HG02759 (cell line): ENCODE measurements at regions not wholly inside any gene's neighbourhood (a gene's known extent, or its start where the extent isn't known, plus 50 kb on each side); places are given as distances from the start of the nearest gene placed in this dataset.

Experiments used
- ATAC-seq: cut with Tn5 transposase; IDR thresholded peaks from one replicate; pipeline ENCODE4 v1.9.1; 2021; ENCODE audit warnings: mild to moderate bottlenecking, moderate library complexity; ENCODE audit not compliant: unreplicated experiment

DNA sequence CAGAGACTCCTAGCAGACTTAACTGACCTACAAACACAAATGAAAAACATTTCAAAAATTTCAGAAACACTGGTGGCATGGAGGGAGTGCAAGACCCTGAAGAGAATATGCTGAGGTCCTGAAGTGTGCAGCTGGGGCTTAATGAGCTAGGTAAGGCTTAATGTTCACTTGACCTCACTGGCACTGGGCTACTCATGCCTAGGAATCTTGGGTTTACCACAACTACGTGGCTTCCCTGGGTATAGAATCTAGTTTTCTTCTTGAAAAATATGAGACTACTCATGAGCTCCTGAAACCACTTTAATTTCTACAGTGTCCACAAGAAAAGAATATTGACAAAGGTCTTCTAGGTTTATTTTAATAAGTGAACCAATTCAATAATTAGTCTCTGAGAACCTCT is 139.8 kb downstream of the HNMT start:
- no peak for ATAC-seq

DNA sequence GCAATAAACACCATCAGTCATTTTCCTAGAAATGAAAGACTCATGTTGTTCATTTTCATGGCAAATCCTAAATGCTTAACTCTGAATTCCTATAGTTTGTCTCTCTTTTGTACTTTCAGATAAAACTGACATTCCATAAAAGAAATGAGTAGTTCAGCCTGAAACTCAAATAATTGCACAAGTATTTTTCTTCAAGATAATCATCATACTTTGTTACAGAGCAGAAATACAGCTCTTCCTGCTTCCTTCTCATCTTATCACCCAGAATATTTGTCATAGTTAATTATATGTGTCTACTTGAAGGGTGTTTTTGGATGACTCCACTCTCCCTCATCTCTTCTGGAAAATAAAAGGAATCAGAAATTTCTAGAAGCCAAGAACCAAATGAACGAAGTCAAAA is 141.1 kb downstream of the HNMT start:
- ATAC-seq: no peak

DNA sequence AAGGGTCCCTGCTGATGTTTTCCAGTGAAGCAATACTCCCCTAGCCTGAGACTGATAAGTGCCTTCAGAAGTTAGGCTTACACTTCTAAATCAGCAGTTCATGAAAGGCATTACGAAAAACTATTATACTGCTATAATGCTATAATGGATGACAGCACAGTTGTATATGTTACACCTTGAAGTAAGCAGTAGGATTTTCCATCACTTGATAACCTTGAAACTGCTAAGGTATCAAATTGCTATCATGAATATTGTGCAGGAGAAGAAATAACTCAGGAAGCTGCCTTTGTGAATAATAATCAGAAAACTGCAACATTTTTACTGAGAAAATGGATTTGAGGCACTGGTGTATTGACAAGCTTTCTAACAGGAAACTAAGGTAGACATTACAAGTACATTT is 142.3 kb downstream of the HNMT start:
- ATAC-seq: no peak

DNA sequence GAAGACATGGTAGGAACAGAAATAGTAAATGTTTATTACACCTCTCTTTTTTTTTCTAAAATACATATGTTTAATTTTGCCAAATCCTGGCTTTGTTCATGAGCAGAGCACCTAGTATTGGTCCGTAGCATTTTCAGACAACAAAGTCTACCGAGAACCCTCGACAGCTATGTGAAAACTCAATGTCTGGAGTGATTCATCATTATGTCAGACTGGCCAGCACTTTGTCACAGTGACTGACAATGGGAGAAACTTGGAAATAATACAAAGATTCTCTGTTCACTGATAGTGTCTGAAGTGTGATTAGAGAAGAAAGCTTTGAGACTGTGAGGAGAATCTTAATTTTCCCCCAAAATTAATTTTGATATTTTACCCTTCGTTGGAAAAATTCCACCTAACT is 143.0 kb downstream of the HNMT start:
- ATAC-seq: no peak

DNA sequence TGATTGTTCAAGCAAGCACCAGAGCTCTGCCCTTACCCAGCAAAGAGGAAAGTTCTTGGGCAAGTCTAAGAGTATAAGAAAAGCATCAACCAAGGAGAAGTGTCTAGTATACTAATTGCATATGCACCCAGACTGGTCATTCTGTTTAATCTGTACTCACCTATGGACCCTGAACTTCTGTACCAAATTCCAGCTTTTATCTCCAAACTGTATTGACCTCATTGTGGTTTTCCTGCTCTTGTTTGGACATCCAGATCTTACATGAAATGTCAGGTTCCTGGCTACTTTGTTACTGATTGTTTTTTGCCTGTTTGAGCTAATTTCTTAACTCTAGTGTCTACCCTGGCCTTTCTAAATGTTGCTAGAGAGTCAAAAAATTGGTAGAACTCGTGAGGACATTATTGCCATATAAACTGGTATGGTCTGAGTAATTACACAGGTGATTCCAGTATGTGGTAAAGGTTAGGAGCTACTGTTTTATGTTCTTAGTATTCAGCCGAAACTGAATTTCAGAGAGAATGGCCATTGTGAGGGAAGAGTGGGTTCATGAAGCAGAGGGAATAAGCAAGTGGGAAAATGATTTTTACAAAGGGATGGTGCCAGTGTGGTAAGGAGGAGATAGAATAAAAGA is 146.3 kb downstream of the HNMT start:
- ATAC-seq: no peak

DNA sequence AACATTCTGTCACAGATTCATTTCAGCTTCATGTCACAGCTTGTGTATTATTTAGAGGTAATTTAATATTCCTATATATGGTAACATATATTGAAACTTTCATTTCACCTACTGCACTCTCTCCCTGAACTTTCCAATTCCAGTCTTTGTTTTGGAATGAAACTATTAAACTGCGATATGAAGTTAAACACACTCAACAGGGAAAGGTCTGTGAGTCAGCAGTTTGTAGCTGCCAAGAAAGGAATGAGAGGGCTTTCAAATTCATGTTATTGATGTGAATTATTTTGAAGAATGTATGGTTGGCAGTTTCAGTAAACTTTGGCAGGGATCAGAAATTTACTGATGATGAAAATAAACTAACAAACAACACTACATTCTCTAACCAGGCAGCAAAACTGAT is 148.3 kb downstream of the HNMT start:
- no peak for ATAC-seq

DNA sequence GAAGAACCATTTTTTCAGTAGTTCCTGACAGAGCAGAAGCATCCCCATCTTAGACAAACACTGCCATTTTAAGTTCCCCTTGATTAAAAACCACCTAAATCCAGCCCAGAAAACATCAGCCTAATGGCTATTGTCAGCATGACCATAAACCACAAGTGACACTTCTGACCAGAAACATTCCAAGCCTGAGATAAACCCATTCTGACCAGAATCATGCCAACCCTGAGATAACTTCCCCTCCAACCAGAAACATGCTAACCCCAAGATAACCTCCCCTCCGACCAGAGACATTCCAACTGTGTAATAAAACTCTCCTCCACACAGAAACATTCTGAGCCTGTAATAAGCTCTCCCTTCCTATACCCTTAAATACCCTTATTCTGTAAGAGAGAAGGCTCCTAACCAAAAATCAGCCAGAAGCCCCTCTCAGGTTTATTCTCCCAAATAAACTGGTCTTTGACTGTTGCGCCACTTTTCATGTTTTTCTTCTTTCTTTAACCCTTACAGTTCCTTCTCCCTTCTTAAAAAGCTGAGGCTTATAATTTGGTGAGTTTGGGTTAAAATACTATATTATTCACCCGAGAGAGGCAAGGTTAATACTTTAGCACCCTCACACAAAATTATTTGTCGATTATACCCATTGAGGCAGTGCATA is 149.7 kb downstream of the HNMT start:
- no peak for ATAC-seq

DNA sequence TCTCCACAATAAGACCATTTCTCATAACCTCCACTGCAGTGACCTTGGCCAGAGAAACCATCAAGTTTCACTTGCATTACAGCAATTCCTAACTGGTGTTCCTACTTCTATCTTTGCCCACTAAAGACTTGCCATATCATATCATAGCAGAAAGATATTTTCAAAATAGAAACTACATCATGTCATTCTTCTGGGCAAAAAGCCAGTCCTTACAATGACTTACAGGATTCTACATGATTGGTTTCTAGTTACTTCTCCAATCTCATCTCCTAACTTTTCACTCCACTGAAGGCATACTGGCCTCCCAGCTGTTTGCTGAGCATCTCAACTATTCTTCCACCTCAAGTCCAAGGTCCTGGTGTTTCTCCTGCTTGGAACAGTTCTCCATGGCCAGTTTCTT is 151.4 kb downstream of the HNMT start:
- ATAC-seq: no peak

DNA sequence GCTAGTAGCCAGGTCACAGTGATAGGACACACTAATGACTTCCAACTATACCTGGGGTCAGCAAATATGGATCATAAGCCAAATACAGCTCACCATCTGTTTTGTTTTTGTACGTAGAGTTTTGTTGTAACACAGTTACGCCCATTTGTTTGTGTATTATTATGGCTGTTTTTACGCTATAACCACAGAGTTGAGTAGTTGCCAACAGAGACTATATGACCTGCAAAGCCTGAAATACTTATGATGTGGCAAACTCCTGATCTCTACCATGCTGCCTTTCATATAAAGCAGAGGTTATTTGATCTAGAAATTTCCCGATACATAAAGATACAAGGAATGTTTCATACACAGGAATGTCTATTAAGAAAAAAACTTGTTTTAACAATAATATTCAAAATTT is 152.2 kb downstream of the HNMT start:
- no peak for ATAC-seq

DNA sequence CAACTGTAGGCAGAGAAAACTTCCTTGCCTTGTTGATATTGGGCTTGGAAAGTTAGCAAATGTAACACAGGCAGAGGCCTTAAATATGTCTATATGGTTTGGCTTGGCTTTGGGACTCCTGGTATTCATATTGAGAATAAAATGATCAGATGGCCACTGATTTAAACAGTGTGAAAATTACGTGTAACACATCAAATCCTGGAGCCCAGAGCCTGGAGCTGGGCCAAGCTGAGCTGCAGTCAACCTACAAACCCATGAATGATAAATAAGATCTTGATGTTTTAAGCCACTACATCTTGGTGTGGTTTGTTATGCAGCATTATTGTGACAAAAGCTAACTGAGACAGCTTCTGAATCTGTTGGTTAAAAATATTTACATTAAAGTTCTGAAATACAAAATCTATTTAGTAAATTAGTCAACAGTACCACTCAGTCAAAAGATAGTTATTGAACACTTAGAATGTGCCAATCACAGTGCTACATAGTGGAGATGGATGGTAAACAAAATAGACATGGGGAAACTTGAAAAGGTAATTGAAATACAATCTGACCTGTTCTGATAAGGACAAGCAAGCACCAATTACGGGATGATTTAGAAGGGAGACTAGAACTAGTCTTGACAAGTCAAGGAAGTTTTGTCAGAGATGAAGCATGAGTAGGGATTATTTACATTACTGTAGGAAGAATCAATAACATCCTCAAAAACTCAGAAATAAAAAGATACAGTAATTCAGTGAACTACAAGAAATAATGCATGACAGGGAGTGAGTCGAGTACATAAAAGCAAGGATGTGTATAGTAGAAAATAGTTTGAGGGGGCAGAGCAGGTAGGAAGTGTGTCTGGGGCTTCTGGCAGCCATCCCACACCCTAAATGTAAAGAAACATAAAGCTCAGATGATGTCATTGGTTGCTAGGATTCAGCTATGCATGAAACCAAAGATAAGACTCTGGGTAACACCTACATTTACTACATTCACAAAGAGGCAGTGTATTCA is 157.7 kb downstream of the HNMT start:
- ATAC-seq: no peak

DNA sequence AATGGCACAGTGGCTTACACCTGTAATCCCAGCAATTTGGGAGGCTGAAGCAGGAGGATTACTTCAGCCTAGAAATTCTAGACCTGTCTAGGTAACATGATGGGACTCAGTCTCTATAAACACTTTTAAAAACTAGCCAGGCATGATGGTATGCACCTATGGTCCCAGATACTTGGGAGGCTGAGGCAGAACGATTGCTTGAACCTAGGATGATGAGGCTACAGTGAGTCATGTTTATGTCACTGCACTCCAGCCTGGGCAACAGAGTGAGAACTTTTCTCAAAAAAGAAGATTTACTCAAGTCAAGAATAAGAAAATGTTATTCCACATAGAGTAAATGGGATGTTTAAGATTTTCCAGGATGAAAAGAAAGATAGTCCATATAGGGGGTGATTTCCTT is 158.6 kb downstream of the HNMT start:
- ATAC-seq: no peak

DNA sequence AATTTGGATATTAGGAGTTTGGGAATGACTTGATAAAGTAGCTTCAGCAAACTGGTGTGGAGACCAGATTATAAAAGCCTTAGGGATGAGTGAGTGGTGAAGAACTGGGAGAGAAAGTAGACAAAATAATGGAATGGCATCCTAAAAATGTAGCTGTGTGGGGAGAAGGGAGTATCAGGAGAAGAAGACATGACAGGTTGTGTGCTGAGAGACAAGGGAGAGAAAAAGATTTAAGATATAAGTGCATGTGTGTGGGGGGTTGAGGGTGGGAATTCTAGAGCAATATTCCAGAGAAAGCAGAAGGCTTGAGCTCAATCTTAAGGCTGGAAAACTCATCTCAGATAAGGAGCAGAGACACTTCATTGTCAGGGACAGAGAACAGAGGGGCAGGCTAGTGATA is 159.5 kb downstream of the HNMT start:
- no peak for ATAC-seq

DNA sequence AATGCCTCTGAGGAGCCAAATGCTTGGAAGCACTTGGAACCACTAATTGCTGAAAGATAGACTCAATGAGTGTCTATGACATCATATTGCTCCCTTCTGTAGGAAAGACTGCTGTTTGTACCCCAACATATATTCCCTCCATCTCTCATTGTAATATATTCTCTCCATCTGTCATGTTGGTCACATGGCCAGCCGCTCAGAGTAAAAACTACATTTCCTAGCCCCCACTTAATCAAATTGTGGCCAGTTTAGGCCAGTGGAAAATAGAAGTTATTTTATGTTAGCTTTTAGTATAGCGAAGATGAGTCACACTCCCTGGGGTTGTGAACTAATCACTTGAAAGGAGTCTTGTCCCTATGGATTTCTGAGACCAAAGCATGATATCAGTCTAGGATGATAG is 160.2 kb downstream of the HNMT start:
- no peak for ATAC-seq

DNA sequence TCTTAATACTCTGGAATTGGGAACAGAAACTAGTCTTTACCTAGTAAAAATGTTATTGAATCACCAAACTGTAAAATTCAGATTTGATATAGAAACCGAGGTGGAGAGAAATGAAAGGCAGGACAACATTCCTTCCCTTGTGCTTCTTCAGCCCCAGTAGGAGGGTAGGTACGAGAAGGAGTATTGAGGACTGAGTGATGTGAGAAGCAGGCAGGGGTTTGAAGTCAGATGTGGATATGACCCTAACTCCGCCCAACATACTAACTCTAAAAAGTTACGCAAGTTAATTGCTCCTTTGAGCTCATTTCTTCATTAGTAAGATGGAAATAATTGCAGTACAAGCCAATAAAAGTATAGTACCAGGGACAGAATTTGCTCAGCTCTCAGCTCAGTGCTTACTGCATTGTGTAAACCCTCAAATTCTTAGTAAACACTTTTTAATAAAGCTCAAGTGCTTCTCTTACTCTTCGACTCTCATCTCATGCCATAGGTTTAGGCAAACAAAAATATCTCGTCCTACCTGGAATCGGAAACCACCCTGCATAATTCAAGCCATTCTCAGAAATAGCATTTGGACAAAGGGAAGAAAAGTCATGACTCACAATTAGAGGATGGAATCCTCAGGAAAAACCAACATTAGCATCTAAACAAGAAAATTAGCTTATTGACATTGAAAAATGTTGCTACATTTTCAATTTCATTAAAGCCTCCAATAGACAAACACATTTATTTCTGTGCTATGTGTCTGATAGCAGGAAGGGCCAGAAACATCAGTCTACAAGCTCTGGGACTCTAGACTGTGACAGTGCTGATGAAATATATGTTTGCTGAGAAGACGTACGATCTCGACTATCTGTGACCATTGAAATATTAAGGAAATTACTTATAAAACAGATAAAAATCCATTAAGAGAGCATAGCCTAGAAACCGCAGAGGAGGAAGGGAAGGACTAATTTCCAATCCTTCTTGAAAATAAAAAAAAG is 161.3 kb downstream of the HNMT start:
- ATAC-seq: no peak

DNA sequence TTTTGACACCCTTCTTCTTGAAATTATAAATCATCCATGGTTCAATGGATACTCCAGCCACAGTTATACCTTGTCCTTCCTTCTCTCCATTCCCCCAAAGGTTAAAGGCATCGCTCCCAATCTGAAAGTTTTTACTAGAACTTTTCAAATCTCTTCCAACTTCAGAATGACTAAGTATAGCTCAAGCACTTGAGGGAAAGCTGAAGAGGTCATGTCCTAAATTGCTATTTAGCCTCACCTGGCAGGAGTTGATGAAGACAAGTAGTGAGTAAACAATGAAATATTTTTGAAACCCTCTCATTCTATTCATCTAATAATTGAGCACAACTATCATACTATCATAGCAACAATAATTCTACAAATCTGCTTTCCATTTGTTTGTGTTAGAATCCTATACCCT is 167.8 kb downstream of the HNMT start:
- no peak for ATAC-seq

DNA sequence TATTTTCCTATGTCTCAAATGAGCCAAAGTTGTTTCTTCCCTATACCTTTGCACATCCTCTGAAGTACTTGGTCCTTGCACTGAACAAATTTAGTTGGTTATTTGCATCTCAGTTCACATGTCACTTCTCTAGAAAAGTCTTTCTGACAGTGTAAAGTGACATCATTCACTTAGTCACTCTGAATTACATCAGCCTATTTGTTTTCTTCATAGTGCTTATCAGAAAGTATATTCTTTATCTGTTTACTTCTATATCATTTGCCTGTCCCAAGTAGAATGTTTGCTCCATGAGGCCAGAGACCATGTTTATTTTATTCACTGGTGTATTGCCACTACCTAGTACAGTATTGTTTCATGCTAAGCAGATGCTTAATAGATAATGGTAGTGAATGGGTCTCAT is 173.7 kb downstream of the HNMT start:
- no peak for ATAC-seq

DNA sequence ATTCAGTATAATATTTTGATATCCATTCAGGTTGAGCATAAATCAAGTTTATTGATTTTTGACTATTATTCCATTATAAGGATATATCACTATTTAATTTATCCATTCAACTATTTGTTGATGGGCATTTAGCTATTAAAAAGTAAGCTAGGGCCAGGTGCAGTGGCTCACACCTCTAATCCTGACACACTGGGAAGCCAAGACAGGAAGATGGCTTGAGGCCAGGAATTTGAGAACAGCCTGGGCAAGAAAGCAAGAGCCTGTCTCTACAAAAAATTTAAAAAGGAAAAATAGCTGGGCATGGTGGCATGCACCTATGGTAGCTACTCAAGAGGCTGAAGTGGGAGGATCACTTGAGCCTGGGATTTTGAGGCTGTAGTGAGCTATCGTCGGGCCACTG is 183.5 kb downstream of the HNMT start:
- no peak for ATAC-seq

DNA sequence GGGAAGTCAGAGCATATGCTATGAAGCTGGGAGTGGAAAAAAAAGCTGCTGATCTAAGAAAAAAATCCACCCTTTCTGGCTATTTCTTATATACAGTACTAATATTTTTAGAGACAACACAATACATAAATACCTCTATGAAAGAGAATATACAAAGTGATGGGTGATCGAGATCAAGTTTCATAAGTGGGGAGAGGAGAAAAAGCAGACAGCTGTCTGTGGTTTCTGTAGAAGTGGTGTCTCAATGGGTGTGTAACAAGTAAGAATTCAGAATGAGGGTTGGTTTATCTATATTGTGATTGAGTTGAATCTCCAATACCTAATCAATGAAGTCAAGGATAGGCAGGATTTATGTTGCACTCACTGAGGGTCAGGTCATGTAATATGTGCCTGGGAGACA is 191.0 kb downstream of the HNMT start:
- ATAC-seq: no peak

DNA sequence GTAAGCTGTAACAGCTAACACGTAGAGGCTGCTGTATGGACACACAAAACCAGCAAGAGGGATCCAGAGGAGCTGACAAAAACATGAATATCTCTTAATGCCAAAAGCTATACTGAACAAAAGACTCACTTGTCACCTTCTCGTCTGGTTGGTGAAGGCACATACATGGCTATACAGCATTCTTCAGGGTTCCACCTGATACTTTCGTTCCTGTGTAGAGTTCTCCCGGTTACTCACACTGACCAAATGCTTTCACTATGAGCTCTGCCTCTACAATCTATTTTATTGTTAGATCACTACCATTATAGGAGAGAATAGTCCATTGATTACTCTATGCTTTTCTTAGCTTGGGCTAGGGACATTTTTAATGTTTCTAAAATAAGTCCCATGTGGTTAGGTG is 193.1 kb downstream of the HNMT start:
- ATAC-seq: no peak

DNA sequence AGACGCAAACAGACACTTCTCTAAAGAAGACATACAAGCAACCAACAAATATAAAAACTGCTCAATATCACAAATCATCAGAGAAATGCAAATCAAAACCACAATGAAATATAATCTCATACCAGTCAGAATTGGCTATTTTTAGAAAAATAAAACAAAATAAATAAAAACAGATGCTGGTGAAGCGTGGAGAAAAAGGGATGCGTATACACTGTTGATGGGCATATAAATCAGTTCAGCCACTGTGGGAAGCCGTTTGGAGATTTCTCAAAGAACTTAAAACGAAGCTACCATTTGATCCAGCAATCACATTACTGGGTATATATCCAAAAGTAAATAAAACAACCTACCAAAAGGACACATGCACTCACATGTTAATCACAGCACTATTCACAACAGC is 206.2 kb downstream of the HNMT start:
- no peak for ATAC-seq

DNA sequence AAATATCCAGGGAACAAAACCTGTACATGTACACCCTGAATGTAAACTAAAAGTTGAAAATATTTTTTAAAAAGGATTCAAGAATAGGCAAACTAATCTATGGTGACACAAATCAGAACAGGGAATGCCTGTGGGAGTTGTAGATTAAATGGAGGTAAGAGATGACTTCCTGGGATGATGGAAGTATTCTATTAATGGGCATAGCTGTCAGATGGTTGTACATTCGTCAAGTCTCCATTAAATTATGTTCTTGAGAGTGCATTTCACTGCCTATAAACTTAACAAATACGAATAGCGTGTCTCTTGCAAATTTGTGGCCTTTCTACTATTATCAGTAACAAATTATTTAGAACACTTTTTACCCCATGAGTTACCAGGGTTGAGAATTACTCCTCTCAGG is 207.0 kb downstream of the HNMT start:
- ATAC-seq: no peak
